Keratinocyte (primary cell): ENCODE measurements at regions not wholly inside any gene's neighbourhood (a gene's known extent, or its start where the extent isn't known, plus 50 kb on each side); places are given as distances from the start of the nearest gene placed in this dataset.

Source experiments
- CTCF ChIP-seq, 3 experiments: IDR thresholded peaks in 1 of 3; conservative IDR thresholded peaks in 1 of 3; optimal IDR thresholded peaks in 1 of 3; 2 replicates in 2 of 3; 3 replicates in 1 of 3; pipeline versions ENCODE3 to v1.5.1; 2011; ENCODE audit warnings: low read length in 3 of 3, mild to moderate bottlenecking in 3 of 3, moderate library complexity in 2 of 3, control low read depth in 1 of 3, inconsistent platforms in 1 of 3; ENCODE audit not compliant: insufficient read depth in 2 of 3; ENCODE audit errors: extremely low read depth in 1 of 3
- EZH2 ChIP-seq: IDR thresholded peaks from one replicate; pipeline ENCODE4 v1.6.1; 2012; ENCODE audit warnings: inconsistent platforms, mild to moderate bottlenecking, low read length, moderate library complexity

- TF ChIP-seq CTCF (optimal IDR thresholded peaks at IDR 0.05 in 1 of 3, IDR thresholded peaks at IDR 0.05 in 1 of 3, conservative IDR thresholded peaks at IDR 0.05 in 1 of 3; ENCODE audit: extremely low read depth in 1 of 3, insufficient read depth in 2 of 3, low read length in 3 of 3): no peak
- TF ChIP-seq EZH2: no peak
Measured at GRCh38 chr7:21023841-21024484, 237.3 kb upstream of the SP8 start.
